ENCODE measurements at regions not wholly inside any gene's neighbourhood (a gene's known extent, or its start where the extent isn't known, plus 50 kb on each side); places are given as distances from the start of the nearest gene placed in this dataset.

DNA sequence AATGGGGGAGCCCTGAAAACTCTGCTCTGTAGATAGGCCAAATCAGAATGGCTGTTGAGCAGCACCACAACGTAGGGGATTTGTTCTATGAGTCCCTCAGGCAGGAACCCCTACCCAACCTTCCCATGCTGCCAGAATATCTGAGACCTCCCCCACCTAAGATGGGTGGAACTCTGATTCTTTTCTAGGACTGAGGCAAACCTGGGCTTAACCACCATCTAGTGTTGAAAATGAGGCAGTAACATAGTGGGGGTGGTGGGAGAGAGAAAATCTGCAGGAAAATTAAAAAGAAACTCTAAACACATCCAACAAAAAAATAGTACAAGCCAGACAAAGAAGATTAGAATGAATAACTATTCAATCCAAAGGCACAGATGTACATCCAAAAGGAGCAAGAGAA is 228.4 kb downstream of the ATPSCKMT start:
- H3K4me2 ChIP-seq (ENCODE audit: low read length), result no peak overlapping the region
- H4K20me1 ChIP-seq (ENCODE audit: insufficient read depth), result no peaks in the 10 kb centered on the region
- H3K9me2 ChIP-seq (ENCODE audit: insufficient read depth, low read length), result no peaks in the 10 kb centered on the region
- H2AFZ ChIP-seq (ENCODE audit: low read depth, low read length), result no peak overlapping the region
- no peak overlapping the region for H3K9ac ChIP-seq (ENCODE audit: low read length)
- no peaks in the 10 kb centered on the region for H3K36me3 ChIP-seq (ENCODE audit: insufficient read depth, low read length)
- H3K27ac ChIP-seq (ENCODE audit: low read length), result no peak overlapping the region
- no peaks in the 10 kb centered on the region for H3F3A ChIP-seq (ENCODE audit: insufficient read depth, low read length, poor library complexity, severe bottlenecking)
- no peaks in the 10 kb centered on the region for H3K79me2 ChIP-seq (replicated peaks; ENCODE audit: insufficient read depth, low read length)
- H3K9me3 ChIP-seq (ENCODE audit: low read length), result peaks cover 5% of the 10 kb centered on the region
- no peak overlapping the region for H3K4me3 ChIP-seq (ENCODE audit: low read length)
- TF ChIP-seq RAD21 (conservative IDR thresholded peaks at IDR 0.05), result no peak
- TF ChIP-seq TAF1 (IDR thresholded peaks at IDR 0.05; ENCODE audit: low read depth), result no peak
- no peak for TF ChIP-seq POLR2AphosphoS5 (IDR thresholded peaks at IDR 0.05)
- no peak for TF ChIP-seq EP300 (conservative IDR thresholded peaks at IDR 0.05; ENCODE audit: poor library complexity, severe bottlenecking)
- TF ChIP-seq, protein P1, sequence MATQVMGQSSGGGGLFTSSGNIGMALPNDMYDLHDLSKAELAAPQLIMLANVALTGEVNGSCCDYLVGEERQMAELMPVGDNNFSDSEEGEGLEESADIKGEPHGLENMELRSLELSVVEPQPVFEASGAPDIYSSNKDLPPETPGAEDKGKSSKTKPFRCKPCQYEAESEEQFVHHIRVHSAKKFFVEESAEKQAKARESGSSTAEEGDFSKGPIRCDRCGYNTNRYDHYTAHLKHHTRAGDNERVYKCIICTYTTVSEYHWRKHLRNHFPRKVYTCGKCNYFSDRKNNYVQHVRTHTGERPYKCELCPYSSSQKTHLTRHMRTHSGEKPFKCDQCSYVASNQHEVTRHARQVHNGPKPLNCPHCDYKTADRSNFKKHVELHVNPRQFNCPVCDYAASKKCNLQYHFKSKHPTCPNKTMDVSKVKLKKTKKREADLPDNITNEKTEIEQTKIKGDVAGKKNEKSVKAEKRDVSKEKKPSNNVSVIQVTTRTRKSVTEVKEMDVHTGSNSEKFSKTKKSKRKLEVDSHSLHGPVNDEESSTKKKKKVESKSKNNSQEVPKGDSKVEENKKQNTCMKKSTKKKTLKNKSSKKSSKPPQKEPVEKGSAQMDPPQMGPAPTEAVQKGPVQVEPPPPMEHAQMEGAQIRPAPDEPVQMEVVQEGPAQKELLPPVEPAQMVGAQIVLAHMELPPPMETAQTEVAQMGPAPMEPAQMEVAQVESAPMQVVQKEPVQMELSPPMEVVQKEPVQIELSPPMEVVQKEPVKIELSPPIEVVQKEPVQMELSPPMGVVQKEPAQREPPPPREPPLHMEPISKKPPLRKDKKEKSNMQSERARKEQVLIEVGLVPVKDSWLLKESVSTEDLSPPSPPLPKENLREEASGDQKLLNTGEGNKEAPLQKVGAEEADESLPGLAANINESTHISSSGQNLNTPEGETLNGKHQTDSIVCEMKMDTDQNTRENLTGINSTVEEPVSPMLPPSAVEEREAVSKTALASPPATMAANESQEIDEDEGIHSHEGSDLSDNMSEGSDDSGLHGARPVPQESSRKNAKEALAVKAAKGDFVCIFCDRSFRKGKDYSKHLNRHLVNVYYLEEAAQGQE (IDR thresholded peaks at IDR 0.05; ENCODE audit: borderline replicate concordance), result no peak
- no peak for TF ChIP-seq EZH2 (IDR thresholded peaks at IDR 0.05; ENCODE audit: borderline replicate concordance, insufficient read depth, low read length, poor library complexity, severe bottlenecking)
- no peak for TF ChIP-seq SMC3 (conservative IDR thresholded peaks at IDR 0.05; ENCODE audit: poor library complexity)
- TF ChIP-seq, protein P2, sequence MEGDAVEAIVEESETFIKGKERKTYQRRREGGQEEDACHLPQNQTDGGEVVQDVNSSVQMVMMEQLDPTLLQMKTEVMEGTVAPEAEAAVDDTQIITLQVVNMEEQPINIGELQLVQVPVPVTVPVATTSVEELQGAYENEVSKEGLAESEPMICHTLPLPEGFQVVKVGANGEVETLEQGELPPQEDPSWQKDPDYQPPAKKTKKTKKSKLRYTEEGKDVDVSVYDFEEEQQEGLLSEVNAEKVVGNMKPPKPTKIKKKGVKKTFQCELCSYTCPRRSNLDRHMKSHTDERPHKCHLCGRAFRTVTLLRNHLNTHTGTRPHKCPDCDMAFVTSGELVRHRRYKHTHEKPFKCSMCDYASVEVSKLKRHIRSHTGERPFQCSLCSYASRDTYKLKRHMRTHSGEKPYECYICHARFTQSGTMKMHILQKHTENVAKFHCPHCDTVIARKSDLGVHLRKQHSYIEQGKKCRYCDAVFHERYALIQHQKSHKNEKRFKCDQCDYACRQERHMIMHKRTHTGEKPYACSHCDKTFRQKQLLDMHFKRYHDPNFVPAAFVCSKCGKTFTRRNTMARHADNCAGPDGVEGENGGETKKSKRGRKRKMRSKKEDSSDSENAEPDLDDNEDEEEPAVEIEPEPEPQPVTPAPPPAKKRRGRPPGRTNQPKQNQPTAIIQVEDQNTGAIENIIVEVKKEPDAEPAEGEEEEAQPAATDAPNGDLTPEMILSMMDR (IDR thresholded peaks at IDR 0.05; ENCODE audit: poor library complexity, severe bottlenecking), result no peak
- no peak for TF ChIP-seq MXI1 (conservative IDR thresholded peaks at IDR 0.05; ENCODE audit: poor library complexity, severe bottlenecking)
- H3K27me3 ChIP-seq (ENCODE audit: insufficient read depth, low read depth, low read length), result no peaks in the 10 kb centered on the region

- Histone ChIP-seq H3K36me3 (ENCODE audit: insufficient read depth, low read length) (no peaks in the 10 kb centered on the region), H3F3A (ENCODE audit: insufficient read depth, low read length, poor library complexity, severe bottlenecking) (no peaks in the 10 kb centered on the region), H3K9me3 (ENCODE audit: low read length) (no peaks in the 10 kb centered on the region), H3K4me2 (ENCODE audit: low read length) (no peak overlapping the region), H4K20me1 (ENCODE audit: insufficient read depth) (no peaks in the 10 kb centered on the region), H3K27me3 (ENCODE audit: insufficient read depth, low read depth, low read length) (no peaks in the 10 kb centered on the region), H3K9ac (ENCODE audit: low read length) (no peak overlapping the region), H3K4me3 (ENCODE audit: low read length) (no peak overlapping the region), H3K27ac (ENCODE audit: low read length) (no peak overlapping the region), H2AFZ (ENCODE audit: low read depth, low read length) (no peak overlapping the region), H3K9me2 (ENCODE audit: insufficient read depth, low read length) (no peaks in the 10 kb centered on the region), H3K79me2 (replicated peaks; ENCODE audit: insufficient read depth, low read length) (no peaks in the 10 kb centered on the region)
- TF ChIP-seq MXI1 (conservative IDR thresholded peaks at IDR 0.05; ENCODE audit: poor library complexity, severe bottlenecking), result no peak
- no peak for TF ChIP-seq RAD21 (conservative IDR thresholded peaks at IDR 0.05)
- TF ChIP-seq EP300 (conservative IDR thresholded peaks at IDR 0.05; ENCODE audit: poor library complexity, severe bottlenecking), result no peak
- no peak for TF ChIP-seq SMC3 (conservative IDR thresholded peaks at IDR 0.05; ENCODE audit: poor library complexity)
- no peak for TF ChIP-seq EZH2 (IDR thresholded peaks at IDR 0.05; ENCODE audit: borderline replicate concordance, insufficient read depth, low read length, poor library complexity, severe bottlenecking)
- TF ChIP-seq, protein P1 (IDR thresholded peaks at IDR 0.05; ENCODE audit: borderline replicate concordance), result no peak
- TF ChIP-seq TAF1 (IDR thresholded peaks at IDR 0.05; ENCODE audit: low read depth), result no peak
- no peak for TF ChIP-seq POLR2AphosphoS5 (IDR thresholded peaks at IDR 0.05)
- TF ChIP-seq, protein P2 (IDR thresholded peaks at IDR 0.05; ENCODE audit: poor library complexity, severe bottlenecking), result no peak
Observed at GRCh38 chr5:10019236-10019635, 230.5 kb downstream of the ATPSCKMT start.

All from neural cell (in vitro differentiated cells).